HepG2 (cell line): ENCODE measurements at regions not wholly inside any gene's neighbourhood (a gene's known extent, or its start where the extent isn't known, plus 50 kb on each side); places are given as distances from the start of the nearest gene placed in this dataset.

ENCODE experiments used
- ATAC-seq: fragments of 200-7000 bp; cut with Tn5 transposase; 3 replicates; pipeline ENCODE4 v1.9.1; 2020; ENCODE audit warnings: mild to moderate bottlenecking, moderate library complexity
- BruUV-seq: library from RNA; stranded (reverse); fragments of 400-500 nt; replicated peaks from 2 replicates; lab custom pipeline; 2021; lab: Mats Ljungman, UMichigan
- CTCF ChIA-PET: fragments of 300-600 bp; formaldehyde crosslinking; extraction: SDS; loops from one replicate; lab custom pipeline; 2021; ENCODE audit warnings: low total read pairs, inconsistent platforms, low intra/inter-chr PET ratio; lab: Yijun Ruan, JAX
- POLR2A ChIA-PET: fragments of 350-600 bp; sonication (Branson Sonifier 250); formaldehyde crosslinking; loops from one replicate; lab custom pipeline; 2020; ENCODE audit warnings: antibody characterized with exemption, inconsistent platforms; lab: Yijun Ruan, JAX
- DNase-seq: peaks from one replicate; pipeline ENCODE4 v3.0.0-alpha.2; 2015; ENCODE audit warnings: low spot score
- FAIRE-seq: peaks from 3 replicates; lab custom pipeline; 2011; peaks lifted over from hg19 to GRCh38; lab: Jason Lieb, UNC
- H2AFZ ChIP-seq: one replicate; pipeline ENCODE4 v1.6.1; 2011; ENCODE audit warnings: low read length, inconsistent platforms
- H3K27ac ChIP-seq: fragments of 300-600 bp; 3 replicates; pipeline ENCODE4 v1.8.0; 2011; ENCODE audit warnings: mixed run types, mild to moderate bottlenecking, mixed read lengths, low read length, inconsistent platforms; ENCODE audit not compliant: insufficient read depth; ENCODE audit errors: extremely low read length
- H3K27me3 ChIP-seq, 2 experiments: fragments of 200-600 bp in 1 of 2; 2 replicates in 1 of 2; 3 replicates in 1 of 2; pipeline versions ENCODE4 v1.6.0 to v1.8.0; 2011; ENCODE audit warnings: low read length in 2 of 2, mild to moderate bottlenecking in 2 of 2, moderate library complexity in 2 of 2, inconsistent platforms in 1 of 2; ENCODE audit not compliant: insufficient read depth in 2 of 2, control insufficient read depth in 1 of 2
- H3K36me3 ChIP-seq, 2 experiments: fragments of 200-600 bp in 1 of 2; replicated peaks in 1 of 2; 2 replicates in 1 of 2; 3 replicates in 1 of 2; pipeline versions ENCODE4 v1.5.1 to v1.8.0; 2011; ENCODE audit warnings: low read length in 2 of 2, inconsistent platforms in 1 of 2; ENCODE audit not compliant: insufficient read depth in 2 of 2, control insufficient read depth in 1 of 2
- H3K4me1 ChIP-seq: 2 replicates; pipeline ENCODE4 v1.5.1; 2012; ENCODE audit warnings: low read length, inconsistent platforms; ENCODE audit not compliant: insufficient read depth
- H3K4me2 ChIP-seq: 2 replicates; pipeline ENCODE4 v1.6.0; 2011; ENCODE audit warnings: low read depth, low read length, inconsistent platforms
- H3K4me3 ChIP-seq, 3 experiments: fragments of 200-600 bp in 1 of 3; sonication (generic), shearing (Covaris generic) in 1 of 3; replicated peaks in 1 of 3; 2 replicates each; pipeline ENCODE4 v1.5.1; 2011 to 2016; ENCODE audit warnings: low read length in 3 of 3, inconsistent platforms in 2 of 3, low read depth in 2 of 3, mild to moderate bottlenecking in 2 of 3, control low read depth in 1 of 3, mixed read lengths in 1 of 3; ENCODE audit not compliant: insufficient read depth in 1 of 3
- H3K79me2 ChIP-seq: one replicate; pipeline ENCODE4 v1.6.1; 2011; ENCODE audit warnings: low read length, inconsistent platforms; ENCODE audit not compliant: insufficient read depth
- H3K9ac ChIP-seq: 2 replicates; pipeline ENCODE4 v1.6.0; 2011; ENCODE audit warnings: mild to moderate bottlenecking, low read depth, low read length, inconsistent platforms; ENCODE audit not compliant: insufficient read depth
- H3K9me3 ChIP-seq: 2 replicates; pipeline ENCODE4 v1.5.1; 2012; ENCODE audit warnings: mild to moderate bottlenecking, low read length
- H4K20me1 ChIP-seq: 2 replicates; pipeline ENCODE4 v1.6.0; 2011; ENCODE audit warnings: inconsistent platforms, mild to moderate bottlenecking, low read length, moderate library complexity; ENCODE audit not compliant: insufficient read depth
- CREM ChIP-seq, 2 experiments: sonication (generic) in 1 of 2; formaldehyde crosslinking in 1 of 2; IDR thresholded peaks; 2 replicates each; pipeline versions ENCODE4 v1.4.0 to v1.6.1; 2016 to 2020; ENCODE audit warnings: antibody characterized with exemption in 1 of 2, mild to moderate bottlenecking in 1 of 2, missing genetic modification reagents in 1 of 2
- DNMT1 ChIP-seq: sonication (generic); formaldehyde crosslinking; IDR thresholded peaks from 2 replicates; pipeline ENCODE4 v1.5.1; 2020; ENCODE audit warnings: mild to moderate bottlenecking, missing genetic modification reagents
- IKZF1 ChIP-seq: fragments of 450-650 bp; IDR thresholded peaks from 2 replicates; pipeline ENCODE4 v1.7.1; 2016
- NFKB2 ChIP-seq: sonication (generic); formaldehyde crosslinking; IDR thresholded peaks from 2 replicates; pipeline ENCODE4 v1.4.0; 2020; ENCODE audit warnings: missing genetic modification reagents, borderline replicate concordance
- SMYD3 ChIP-seq: sonication (generic); formaldehyde crosslinking; IDR thresholded peaks from 2 replicates; pipeline ENCODE4 v1.8.1; 2023; ENCODE audit warnings: mild to moderate bottlenecking, missing genetic modification reagents
- SRSF4 ChIP-seq: fragments of 200-400 bp; formaldehyde crosslinking; IDR thresholded peaks from one replicate; pipeline ENCODE4 v1.6.1; 2018; ENCODE audit warnings: mild to moderate bottlenecking, low read depth, low read length, moderate library complexity; ENCODE audit not compliant: poor library complexity, severe bottlenecking
- YEATS4 ChIP-seq: sonication (generic); formaldehyde crosslinking; IDR thresholded peaks from 2 replicates; pipeline ENCODE4 v1.4.0; 2020; ENCODE audit warnings: missing genetic modification reagents, borderline replicate concordance
- ZBTB7A ChIP-seq: sonication (generic); formaldehyde crosslinking; IDR thresholded peaks from 2 replicates; pipeline ENCODE4 v1.8.0; 2022; ENCODE audit warnings: mild to moderate bottlenecking, missing genetic modification reagents
- ZNF343 ChIP-seq: sonication (generic); formaldehyde crosslinking; IDR thresholded peaks from 2 replicates; pipeline ENCODE4 v1.4.0; 2020; ENCODE audit warnings: mild to moderate bottlenecking, missing genetic modification reagents
- ZNF496 ChIP-seq: sonication (generic); formaldehyde crosslinking; IDR thresholded peaks from 2 replicates; pipeline ENCODE4 v1.8.1; 2023; ENCODE audit warnings: mild to moderate bottlenecking, moderate library complexity, missing genetic modification reagents; ENCODE audit not compliant: insufficient replicate concordance
- ZNF549 ChIP-seq: sonication (generic); formaldehyde crosslinking; IDR thresholded peaks from 2 replicates; pipeline ENCODE4 v1.5.0; 2020; ENCODE audit warnings: missing genetic modification reagents
- ZNF619 ChIP-seq: sonication (generic); formaldehyde crosslinking; IDR thresholded peaks from 2 replicates; pipeline ENCODE4 v1.4.0; 2020; ENCODE audit warnings: mild to moderate bottlenecking, missing genetic modification reagents
- WGBS: methylation state at CpG from one replicate; pipeline ENCODE4 v1.1.6; 2017; ENCODE audit warnings: low lambda C conversion rate; 5-methylcytosine and 5-hydroxymethylcytosine counted together
- in situ Hi-C: cut with HindIII; loops from 2 replicates; pipeline ENCODE4 v1.10.0; 2017; ENCODE audit warnings: low pct_unique_long_range_greater_than_20kb; ENCODE audit not compliant: extremely low pct_ligation_motif_present
- intact Hi-C: fragments of 100-400 bp; cut with micrococcal nuclease; formaldehyde crosslinking; loops from one replicate; pipeline ENCODE4 v1.10.0; 2022; ENCODE audit not compliant: unreplicated experiment
- TF ChIP-seq, protein P1 (sequence below): sonication (generic); formaldehyde crosslinking; IDR thresholded peaks from 2 replicates; pipeline ENCODE4 v1.8.1; 2023; ENCODE audit warnings: mild to moderate bottlenecking, moderate library complexity, missing genetic modification reagents
- TF ChIP-seq, protein P2 (sequence below): IDR thresholded peaks from 2 replicates; pipeline ENCODE4 v1.6.1; 2012; ENCODE audit warnings: low read depth, low read length, improper control_type of control experiment
- TF ChIP-seq, protein P3 (sequence below), 2 experiments: sonication (generic) in 1 of 2; formaldehyde crosslinking in 1 of 2; IDR thresholded peaks; 2 replicates each; pipeline versions ENCODE4 v1.4.0 to v1.6.1; 2018 to 2020; ENCODE audit warnings: missing genetic modification reagents in 2 of 2, borderline replicate concordance in 1 of 2, low read depth in 1 of 2, mild to moderate bottlenecking in 1 of 2, missing biosample characterization in 1 of 2

DNA sequence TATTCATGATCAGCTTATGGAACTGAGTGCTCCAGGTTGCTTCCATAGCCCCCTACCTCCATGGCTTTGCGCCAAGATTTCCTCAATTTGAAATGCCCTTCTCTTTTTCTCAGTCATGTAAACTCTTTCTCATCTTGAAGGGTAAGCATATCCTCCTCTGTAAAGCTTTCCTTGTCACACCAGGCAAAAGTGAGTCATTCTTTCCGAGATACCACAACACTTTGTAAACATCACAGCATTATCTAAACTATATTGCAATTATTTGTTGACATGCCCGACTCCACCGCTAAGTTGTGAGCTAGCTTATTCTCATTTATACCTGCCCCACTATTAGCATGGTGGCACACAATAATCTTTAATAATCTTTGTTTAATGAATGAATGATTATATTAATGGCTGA is 419.5 kb upstream of the CHST9 start:
- intact Hi-C loops = loop anchor here (2.0 to 5.0 kb wide), 2 partner anchors 584 to 792 kb away; no protein-coding TSS in a partner anchor
- DNase-seq (no peak), FAIRE-seq (no peak), ATAC-seq (no peak)
- H3K27me3 ChIP-seq = no peaks in the 10 kb centered on the region
- no TSS peak for BruUV-seq
- no peaks in the 10 kb centered on the region for H3K79me2 ChIP-seq
- in situ Hi-C loops = loop anchor here (10.0 to 25.0 kb wide), 2 partner anchors 583 to 790 kb away; partner anchors contain the start of gene CDH2
- WGBS = 19% methylated on average over 4 of the region's 4 CpGs
- TF ChIP-seq DNMT1 (CRISPR knock-in tag) (no peak), ZNF343 (CRISPR knock-in tag) (no peak), SMYD3 (CRISPR knock-in tag) (no peak), ZNF496 (CRISPR knock-in tag) (no peak), YEATS4 (CRISPR knock-in tag) (no peak), SRSF4 (no peak), NFKB2 (no peak), ZNF619 (no peak), ZBTB7A (CRISPR knock-in tag) (no peak), ZNF549 (CRISPR knock-in tag) (no peak), CREM (IDR thresholded peaks at IDR 0.05) (no peak), CREM (CRISPR knock-in tag; IDR thresholded peaks at IDR 0.05) (no peak), IKZF1 (no peak)
- TF ChIP-seq, protein P1, sequence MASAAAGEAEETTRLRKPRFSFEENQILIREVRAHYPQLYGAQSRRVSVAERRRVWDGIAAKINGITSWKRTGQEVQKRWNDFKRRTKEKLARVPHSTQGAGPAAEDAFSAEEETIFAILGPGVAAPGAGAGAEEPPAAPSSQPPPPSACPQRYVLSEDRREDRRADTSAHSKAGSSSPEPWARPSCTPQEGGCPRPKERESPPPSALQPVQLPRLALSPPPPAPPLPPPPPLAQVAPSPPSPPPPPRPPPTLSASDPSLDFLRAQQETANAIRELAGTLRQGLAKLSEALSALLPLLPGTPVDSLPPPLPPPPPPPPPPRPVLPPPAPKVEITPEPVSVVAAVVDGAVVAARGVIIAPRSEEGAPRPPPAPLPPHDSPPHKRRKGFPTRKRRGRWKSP (CRISPR knock-in tag) = no peak
- TF ChIP-seq, protein P2, sequence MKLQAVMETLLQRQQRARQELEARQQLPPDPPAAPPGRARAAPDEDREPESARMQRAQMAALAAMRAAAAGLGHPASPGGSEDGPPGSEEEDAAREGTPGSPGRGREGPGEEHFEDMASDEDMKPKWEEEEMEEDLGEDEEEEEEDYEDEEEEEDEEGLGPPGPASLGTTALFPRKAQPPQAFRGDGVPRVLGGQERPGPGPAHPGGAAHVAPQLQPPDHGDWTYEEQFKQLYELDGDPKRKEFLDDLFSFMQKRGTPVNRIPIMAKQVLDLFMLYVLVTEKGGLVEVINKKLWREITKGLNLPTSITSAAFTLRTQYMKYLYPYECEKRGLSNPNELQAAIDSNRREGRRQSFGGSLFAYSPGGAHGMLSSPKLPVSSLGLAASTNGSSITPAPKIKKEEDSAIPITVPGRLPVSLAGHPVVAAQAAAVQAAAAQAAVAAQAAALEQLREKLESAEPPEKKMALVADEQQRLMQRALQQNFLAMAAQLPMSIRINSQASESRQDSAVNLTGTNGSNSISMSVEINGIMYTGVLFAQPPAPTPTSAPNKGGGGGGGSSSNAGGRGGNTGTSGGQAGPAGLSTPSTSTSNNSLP = no peak
- TF ChIP-seq, protein P3, sequence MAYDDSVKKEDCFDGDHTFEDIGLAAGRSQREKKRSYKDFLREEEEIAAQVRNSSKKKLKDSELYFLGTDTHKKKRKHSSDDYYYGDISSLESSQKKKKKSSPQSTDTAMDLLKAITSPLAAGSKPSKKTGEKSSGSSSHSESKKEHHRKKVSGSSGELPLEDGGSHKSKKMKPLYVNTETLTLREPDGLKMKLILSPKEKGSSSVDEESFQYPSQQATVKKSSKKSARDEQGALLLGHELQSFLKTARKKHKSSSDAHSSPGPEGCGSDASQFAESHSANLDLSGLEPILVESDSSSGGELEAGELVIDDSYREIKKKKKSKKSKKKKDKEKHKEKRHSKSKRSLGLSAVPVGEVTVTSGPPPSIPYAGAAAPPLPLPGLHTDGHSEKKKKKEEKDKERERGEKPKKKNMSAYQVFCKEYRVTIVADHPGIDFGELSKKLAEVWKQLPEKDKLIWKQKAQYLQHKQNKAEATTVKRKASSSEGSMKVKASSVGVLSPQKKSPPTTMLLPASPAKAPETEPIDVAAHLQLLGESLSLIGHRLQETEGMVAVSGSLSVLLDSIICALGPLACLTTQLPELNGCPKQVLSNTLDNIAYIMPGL (CRISPR knock-in tag; IDR thresholded peaks at IDR 0.05; ENCODE audit: borderline replicate concordance in 1 of 2, low read depth in 1 of 2) = no peak
- H3K9me3 ChIP-seq = no peaks in the 10 kb centered on the region
- no peak overlapping the region for H3K9ac ChIP-seq
- no peaks in the 10 kb centered on the region for H4K20me1 ChIP-seq
- H3K36me3 ChIP-seq = no peaks in the 10 kb centered on the region
- no peak overlapping the region for H3K4me3 ChIP-seq
- H3K4me1 ChIP-seq = no peaks in the 10 kb centered on the region
- no peak overlapping the region for H3K4me2 ChIP-seq
- H2AFZ ChIP-seq = no peak overlapping the region
- H3K27ac ChIP-seq = no peak overlapping the region
- ChIA-PET CTCF (no interaction called here), POLR2A (no interaction called here)
